ENCODE measurements at regions not wholly inside any gene's neighbourhood (a gene's known extent, or its start where the extent isn't known, plus 50 kb on each side); places are given as distances from the start of the nearest gene placed in this dataset.

GRCh38 chr11:97938789-97939188, 1082.0 kb upstream of the CNTN5 start:
- ChIA-PET CTCF (no interaction called here), POLR2A (no interaction called here)
- no peak for DNase-seq (ENCODE audit: extremely low spot score)
- TF ChIP-seq ARNT (IDR thresholded peaks at IDR 0.05) (no peak), NFRKB (IDR thresholded peaks at IDR 0.05) (no peak), ELF4 (IDR thresholded peaks at IDR 0.05) (no peak), PKNOX1 (IDR thresholded peaks at IDR 0.05) (no peak), SP1 (IDR thresholded peaks at IDR 0.05) (no peak), SUZ12 (IDR thresholded peaks at IDR 0.05) (no peak), BHLHE40 (IDR thresholded peaks at IDR 0.05; ENCODE audit: borderline replicate concordance) (no peak), HDGF (IDR thresholded peaks at IDR 0.05; ENCODE audit: borderline replicate concordance) (no peak)

- CTCF ChIA-PET: no interaction called here
- DNase-seq (ENCODE audit: extremely low spot score): no peak
- no peak for TF ChIP-seq L3MBTL2 (conservative IDR thresholded peaks at IDR 0.05)
- TF ChIP-seq TARDBP (IDR thresholded peaks at IDR 0.05): no peak
- TF ChIP-seq SUZ12 (IDR thresholded peaks at IDR 0.05): no peak
- no peak for TF ChIP-seq CTBP1 (IDR thresholded peaks at IDR 0.05; ENCODE audit: borderline replicate concordance)
- TF ChIP-seq ARNT (IDR thresholded peaks at IDR 0.05): no peak
- TF ChIP-seq SP1 (IDR thresholded peaks at IDR 0.05): no peak
- no peak for TF ChIP-seq PKNOX1 (IDR thresholded peaks at IDR 0.05)
- TF ChIP-seq FOXK2 (IDR thresholded peaks at IDR 0.05): no peak
- TF ChIP-seq BHLHE40 (IDR thresholded peaks at IDR 0.05; ENCODE audit: borderline replicate concordance): no peak
- TF ChIP-seq LEF1 (IDR thresholded peaks at IDR 0.05; ENCODE audit: borderline replicate concordance): no peak
- TF ChIP-seq FOXM1 (IDR thresholded peaks at IDR 0.05; ENCODE audit: borderline replicate concordance): no peak
- POLR2A ChIA-PET: no interaction called here
Measured at GRCh38 chr11:97943493-97943892, 1077.3 kb upstream of the CNTN5 start.

GRCh38 chr11:97948793-97949192, 1072.0 kb upstream of the CNTN5 start:
- POLR2A ChIA-PET: no interaction called here
- CTCF ChIA-PET: no interaction called here
- no peak for DNase-seq (ENCODE audit: extremely low spot score)
- TF ChIP-seq FOXA1 (IDR thresholded peaks at IDR 0.05): no peak
- TF ChIP-seq SUZ12 (IDR thresholded peaks at IDR 0.05): no peak
- TF ChIP-seq FOXK2 (IDR thresholded peaks at IDR 0.05): no peak
- TF ChIP-seq SP1 (IDR thresholded peaks at IDR 0.05): no peak
- no peak for TF ChIP-seq FOXM1 (IDR thresholded peaks at IDR 0.05; ENCODE audit: borderline replicate concordance)
- no peak for TF ChIP-seq ZNF384 (IDR thresholded peaks at IDR 0.05)
- TF ChIP-seq BHLHE40 (IDR thresholded peaks at IDR 0.05; ENCODE audit: borderline replicate concordance): no peak
- TF ChIP-seq ARNT (IDR thresholded peaks at IDR 0.05): no peak
- TF ChIP-seq PKNOX1 (IDR thresholded peaks at IDR 0.05): no peak
- no peak for TF ChIP-seq HDGF (IDR thresholded peaks at IDR 0.05; ENCODE audit: borderline replicate concordance)
- TF ChIP-seq ELF4 (IDR thresholded peaks at IDR 0.05): no peak
- TF ChIP-seq LEF1 (IDR thresholded peaks at IDR 0.05; ENCODE audit: borderline replicate concordance): no peak
- TF ChIP-seq CTBP1 (IDR thresholded peaks at IDR 0.05; ENCODE audit: borderline replicate concordance): no peak
- TF ChIP-seq L3MBTL2 (conservative IDR thresholded peaks at IDR 0.05): no peak

- ChIA-PET CTCF (no interaction called here), POLR2A (no interaction called here)
- TF ChIP-seq LEF1 (IDR thresholded peaks at IDR 0.05; ENCODE audit: borderline replicate concordance) (no peak), TARDBP (IDR thresholded peaks at IDR 0.05) (no peak), L3MBTL2 (conservative IDR thresholded peaks at IDR 0.05) (no peak), PKNOX1 (IDR thresholded peaks at IDR 0.05) (no peak), ZNF384 (IDR thresholded peaks at IDR 0.05) (no peak), HDGF (IDR thresholded peaks at IDR 0.05; ENCODE audit: borderline replicate concordance) (no peak), SP1 (IDR thresholded peaks at IDR 0.05) (no peak), FOXA1 (IDR thresholded peaks at IDR 0.05) (no peak), SUZ12 (IDR thresholded peaks at IDR 0.05) (no peak), BHLHE40 (IDR thresholded peaks at IDR 0.05; ENCODE audit: borderline replicate concordance) (no peak), CTBP1 (IDR thresholded peaks at IDR 0.05; ENCODE audit: borderline replicate concordance) (no peak)
Measured at GRCh38 chr11:97955595-97955994, 1065.2 kb upstream of the CNTN5 start.

GRCh38 chr11:97956904-97957303, 1063.8 kb upstream of the CNTN5 start:
- CTCF ChIA-PET: interaction anchor here (0.6 kb wide), 1 partner anchor 502 kb away, joined by 3 read pairs; no protein-coding TSS in a partner anchor
- TF ChIP-seq FOXM1 (IDR thresholded peaks at IDR 0.05; ENCODE audit: borderline replicate concordance) (no peak), L3MBTL2 (conservative IDR thresholded peaks at IDR 0.05) (no peak)
- DNase-seq (ENCODE audit: extremely low spot score): no peak
- POLR2A ChIA-PET: no interaction called here

More at GRCh38 chr11:97955595-97955994, 1065.2 kb upstream of the CNTN5 start:
- DNase-seq (ENCODE audit: extremely low spot score): no peak

GRCh38 chr11:97961431-97961830, 1059.3 kb upstream of the CNTN5 start:
- CTCF ChIA-PET: no interaction called here
- DNase-seq (ENCODE audit: extremely low spot score): no peak
- POLR2A ChIA-PET: no interaction called here
- no peak for TF ChIP-seq FOXM1 (IDR thresholded peaks at IDR 0.05; ENCODE audit: borderline replicate concordance)
- TF ChIP-seq SP1 (IDR thresholded peaks at IDR 0.05): no peak
- no peak for TF ChIP-seq TARDBP (IDR thresholded peaks at IDR 0.05)
- TF ChIP-seq ARNT (IDR thresholded peaks at IDR 0.05): no peak
- TF ChIP-seq SUZ12 (IDR thresholded peaks at IDR 0.05): no peak
- no peak for TF ChIP-seq CTBP1 (IDR thresholded peaks at IDR 0.05; ENCODE audit: borderline replicate concordance)
- no peak for TF ChIP-seq PKNOX1 (IDR thresholded peaks at IDR 0.05)
- TF ChIP-seq HDGF (IDR thresholded peaks at IDR 0.05; ENCODE audit: borderline replicate concordance): no peak
- no peak for TF ChIP-seq NFRKB (IDR thresholded peaks at IDR 0.05)
